ENCODE measurements at regions not wholly inside any gene's neighbourhood (a gene's known extent, or its start where the extent isn't known, plus 50 kb on each side); places are given as distances from the start of the nearest gene placed in this dataset.

- intact Hi-C loops (cut with micrococcal nuclease): no loop called here
- H3K4me3 ChIP-seq: no peak overlapping the region
- DNase-seq: no peak
- no peak for TF ChIP-seq CTCF (IDR thresholded peaks at IDR 0.05; ENCODE audit: borderline replicate concordance)
- H3K36me3 ChIP-seq: no peaks in the 10 kb centered on the region
- H3K27ac ChIP-seq (replicated peaks): no peak overlapping the region
- H3K9me3 ChIP-seq (replicated peaks): peaks cover 8% of the 10 kb centered on the region
- no peaks in the 10 kb centered on the region for H3K27me3 ChIP-seq (ENCODE audit: low read depth)
- no peaks in the 10 kb centered on the region for H3K4me1 ChIP-seq
These were observed 197.8 kb upstream of the SIX2 start for GRCh38 chr2:45207101-45207500.

- H3K27ac ChIP-seq (replicated peaks): no peak overlapping the region
- no peak overlapping the region for H3K4me3 ChIP-seq
- H3K27me3 ChIP-seq (ENCODE audit: low read depth): peaks cover 1% of the 10 kb centered on the region
- TF ChIP-seq CTCF (IDR thresholded peaks at IDR 0.05; ENCODE audit: borderline replicate concordance): no peak
- H3K36me3 ChIP-seq: no peaks in the 10 kb centered on the region
- DNase-seq: no peak
- intact Hi-C loops (cut with micrococcal nuclease): no loop called here
- peaks cover 19% of the 10 kb centered on the region for H3K9me3 ChIP-seq (replicated peaks)
- no peaks in the 10 kb centered on the region for H3K4me1 ChIP-seq
These were observed 196.7 kb upstream of the SIX2 start for GRCh38 chr2:45205985-45206384.

- Histone ChIP-seq H3K27ac (replicated peaks) (no peak overlapping the region), H3K36me3 (no peaks in the 10 kb centered on the region), H3K9me3 (replicated peaks) (peaks cover 19% of the 10 kb centered on the region), H3K4me1 (no peaks in the 10 kb centered on the region), H3K4me3 (no peak overlapping the region), H3K27me3 (ENCODE audit: low read depth) (peaks cover 5% of the 10 kb centered on the region)
- TF ChIP-seq CTCF (IDR thresholded peaks at IDR 0.05; ENCODE audit: borderline replicate concordance): no peak
- intact Hi-C loops (cut with micrococcal nuclease): no loop called here
- no peak for DNase-seq
These were observed 196.2 kb upstream of the SIX2 start for GRCh38 chr2:45205480-45205879.

- H3K27ac ChIP-seq (replicated peaks): no peak overlapping the region
- H3K4me3 ChIP-seq: no peak overlapping the region
- no peaks in the 10 kb centered on the region for H3K36me3 ChIP-seq
- peaks cover 5% of the 10 kb centered on the region for H3K27me3 ChIP-seq (ENCODE audit: low read depth)
- no peak for DNase-seq
- no peak for TF ChIP-seq CTCF (IDR thresholded peaks at IDR 0.05; ENCODE audit: borderline replicate concordance)
- intact Hi-C loops (cut with micrococcal nuclease): no loop called here
- H3K4me1 ChIP-seq: no peaks in the 10 kb centered on the region
- peaks cover 19% of the 10 kb centered on the region for H3K9me3 ChIP-seq (replicated peaks)
These were observed 194.1 kb upstream of the SIX2 start for GRCh38 chr2:45203400-45203799.

GRCh38 chr2:45199973-45200372, 190.7 kb upstream of the SIX2 start:
- H3K27me3 ChIP-seq (ENCODE audit: low read depth): peaks cover 10% of the 10 kb centered on the region
- intact Hi-C loops (cut with micrococcal nuclease): no loop called here
- no peak overlapping the region for H3K4me3 ChIP-seq
- no peak for DNase-seq
- TF ChIP-seq CTCF (IDR thresholded peaks at IDR 0.05; ENCODE audit: borderline replicate concordance): no peak
- no peaks in the 10 kb centered on the region for H3K36me3 ChIP-seq
- H3K9me3 ChIP-seq (replicated peaks): peaks cover 19% of the 10 kb centered on the region
- no peak overlapping the region for H3K27ac ChIP-seq (replicated peaks)
- no peaks in the 10 kb centered on the region for H3K4me1 ChIP-seq

- DNase-seq: no peak
- Histone ChIP-seq H3K4me1 (no peaks in the 10 kb centered on the region), H3K27ac (replicated peaks) (no peak overlapping the region), H3K4me3 (no peak overlapping the region), H3K9me3 (replicated peaks) (no peaks in the 10 kb centered on the region), H3K27me3 (ENCODE audit: low read depth) (peaks cover 26% of the 10 kb centered on the region), H3K36me3 (no peaks in the 10 kb centered on the region)
- intact Hi-C loops (cut with micrococcal nuclease): no loop called here
- TF ChIP-seq CTCF (IDR thresholded peaks at IDR 0.05; ENCODE audit: borderline replicate concordance): no peak
These were observed 186.7 kb upstream of the SIX2 start for GRCh38 chr2:45195916-45196315.
